Hippocampal formation (tissue), 2 donors: ENCODE measurements at regions not wholly inside any gene's neighbourhood (a gene's known extent, or its start where the extent isn't known, plus 50 kb on each side); places are given as distances from the start of the nearest gene placed in this dataset.

Experiments
- DNase-seq, 2 donors: peaks; one replicate each; lab custom pipeline; 2025; lab: John Stamatoyannopoulos, UW

GRCh38 chr12:60042835-60043234 is 447.0 kb downstream of the SLC16A7 start:
- DNase-seq: no peak

GRCh38 chr12:60043236-60043635 is 447.4 kb downstream of the SLC16A7 start:
- DNase-seq: no peak

DNA sequence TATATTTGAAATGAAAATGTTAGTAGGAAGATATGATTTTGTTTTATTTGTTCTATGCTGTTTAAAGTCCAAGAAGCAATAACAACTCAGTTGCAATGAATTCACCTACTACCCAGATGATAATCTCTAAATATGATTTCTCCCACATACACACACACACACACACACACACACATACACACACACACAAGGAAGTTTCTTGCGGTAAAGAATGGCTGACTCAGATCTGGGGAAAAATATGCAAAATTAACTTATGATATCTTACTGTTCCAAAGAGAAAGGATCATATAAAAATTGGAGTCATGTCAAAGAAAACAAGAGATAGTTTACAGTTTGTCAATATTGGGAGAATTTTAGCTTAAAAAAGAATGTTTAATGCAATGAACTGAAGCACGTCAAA is 456.7 kb downstream of the SLC16A7 start:
- DNase-seq: no peak

DNA sequence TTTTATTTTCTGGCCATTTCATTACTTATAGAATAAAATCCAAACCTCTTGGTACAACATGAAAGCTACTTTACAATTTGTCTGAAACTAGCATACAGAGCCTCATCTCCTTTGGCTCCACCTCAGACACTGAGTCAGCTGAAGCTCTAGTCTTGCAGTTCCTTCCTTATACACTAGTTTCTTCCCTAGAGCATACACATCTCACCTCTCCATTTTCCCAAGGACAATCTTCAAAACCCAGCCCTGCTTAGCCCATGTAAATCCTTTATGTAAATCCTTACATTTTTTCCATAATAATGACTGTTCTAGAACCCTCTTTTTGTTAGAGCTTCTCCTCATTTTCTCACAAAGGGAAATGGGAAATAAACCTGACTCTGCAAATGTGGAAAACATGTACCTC is 463.4 kb downstream of the SLC16A7 start:
- DNase-seq: no peak

GRCh38 chr12:60066655-60067054 is 470.8 kb downstream of the SLC16A7 start:
- no peak for DNase-seq

DNA sequence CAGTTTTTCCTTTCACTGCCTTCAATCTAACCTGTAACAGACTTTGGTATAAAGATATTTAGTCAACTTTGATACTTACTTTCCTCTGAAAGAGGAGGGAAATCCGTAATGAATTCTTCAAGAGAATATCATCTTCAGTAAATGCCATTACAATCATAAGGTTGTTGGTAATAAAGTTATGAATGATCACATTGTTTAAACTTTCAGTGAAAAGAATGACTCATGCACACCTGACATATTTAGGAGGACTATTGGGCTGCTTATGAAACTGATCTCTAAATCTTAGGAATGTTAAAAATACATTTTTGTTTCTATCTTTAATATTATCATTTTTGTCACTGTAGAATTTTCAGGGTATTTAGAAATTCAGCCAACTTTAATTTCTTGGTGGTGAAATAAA is 474.7 kb downstream of the SLC16A7 start:
- no peak for DNase-seq

- DNase-seq: no peak
Observed at GRCh38 chr12:60071759-60072191, 475.9 kb downstream of the SLC16A7 start.

DNA sequence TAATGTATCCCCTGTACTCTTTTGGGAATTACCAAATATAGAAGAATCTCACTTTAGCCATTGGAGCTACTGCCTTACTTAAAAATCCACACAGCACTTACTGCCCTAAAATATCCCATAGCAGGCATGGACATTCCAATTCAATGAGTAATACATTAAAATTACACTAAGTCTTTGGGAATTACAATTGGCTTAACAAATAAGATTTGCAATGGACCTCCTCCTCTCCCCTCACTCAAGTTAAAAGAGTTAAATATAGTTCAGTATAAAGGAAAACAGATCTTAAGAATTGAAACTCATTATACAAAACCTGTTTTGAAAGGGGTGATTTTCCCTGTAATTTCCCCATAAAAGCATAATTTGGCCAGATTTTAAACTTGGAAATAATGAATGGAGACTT is 477.1 kb downstream of the SLC16A7 start:
- no peak for DNase-seq

GRCh38 chr12:60075091-60075490 is 479.3 kb downstream of the SLC16A7 start:
- no peak for DNase-seq

DNA sequence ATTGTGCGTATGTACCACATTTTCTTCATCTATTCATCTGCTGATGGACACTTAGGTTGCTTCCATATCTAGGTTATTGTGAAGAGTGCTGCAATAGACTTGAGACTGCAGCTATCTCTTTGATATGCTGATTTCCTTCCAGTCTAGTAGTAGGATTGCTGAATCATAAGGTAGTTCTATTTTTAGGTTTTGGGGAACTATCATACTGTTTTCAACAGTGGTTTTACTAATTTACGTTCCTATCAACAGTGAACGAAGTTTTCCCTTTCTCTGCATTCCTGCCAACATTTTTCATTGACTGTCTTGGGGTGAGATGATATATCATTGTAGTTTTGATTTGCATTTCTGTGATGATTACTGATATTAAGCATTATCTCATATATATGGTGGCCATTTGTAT is 482.2 kb downstream of the SLC16A7 start:
- DNase-seq: no peak

GRCh38 chr12:60093428-60093827 is 497.6 kb downstream of the SLC16A7 start:
- no peak for DNase-seq

GRCh38 chr12:60094436-60094835 is 498.6 kb downstream of the SLC16A7 start:
- DNase-seq: no peak

- DNase-seq: no peak
Observed at GRCh38 chr12:60096727-60097126, 500.9 kb downstream of the SLC16A7 start.

GRCh38 chr12:60100160-60100559 is 504.3 kb downstream of the SLC16A7 start:
- DNase-seq: no peak

DNA sequence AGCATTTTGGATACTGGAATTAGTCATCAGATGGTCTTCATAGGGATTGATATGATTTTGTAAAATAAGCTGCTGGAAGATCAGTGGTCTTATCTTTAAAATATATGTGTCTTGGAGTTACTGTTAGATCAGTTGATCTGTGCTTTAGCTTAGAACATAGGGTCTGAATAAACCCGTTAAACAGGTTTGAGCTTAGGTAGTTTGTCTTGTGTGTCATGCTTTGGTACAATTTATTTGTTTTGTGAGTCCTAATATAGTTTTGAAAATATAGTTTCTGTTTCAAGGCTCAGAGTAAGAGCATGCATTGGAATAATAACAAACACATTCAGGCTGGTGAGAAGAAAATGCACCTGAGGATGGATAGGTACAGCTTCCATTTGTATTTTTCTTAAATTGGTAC is 505.0 kb downstream of the SLC16A7 start:
- DNase-seq: no peak

- DNase-seq: no peak
Observed at GRCh38 chr12:60101715-60102114, 505.9 kb downstream of the SLC16A7 start.

GRCh38 chr12:60106214-60106613 is 510.4 kb downstream of the SLC16A7 start:
- no peak for DNase-seq

- no peak for DNase-seq
Observed at GRCh38 chr12:60107992-60108391, 512.2 kb downstream of the SLC16A7 start.

- no peak for DNase-seq
Observed at GRCh38 chr12:60112063-60112462, 516.2 kb downstream of the SLC16A7 start.

- DNase-seq: no peak
Observed at GRCh38 chr12:60112763-60113162, 516.9 kb downstream of the SLC16A7 start.

DNA sequence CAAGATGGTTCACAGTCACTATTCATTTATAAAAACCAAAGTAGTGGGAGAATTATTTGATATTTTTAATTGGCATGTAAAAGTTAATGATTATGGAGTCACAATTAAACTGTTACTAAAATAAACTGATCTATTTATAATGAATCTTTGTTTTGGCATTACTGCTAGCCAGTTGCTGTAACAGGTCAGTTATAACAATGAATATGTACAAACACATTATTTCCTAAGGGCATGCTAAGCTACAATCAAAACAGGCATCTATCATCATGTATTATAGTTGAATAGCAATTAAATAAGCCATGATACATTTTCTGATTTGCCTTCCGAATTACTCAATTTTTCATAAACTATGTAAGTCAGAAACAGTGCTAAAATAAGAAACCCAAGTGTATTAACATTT is 518.3 kb downstream of the SLC16A7 start:
- no peak for DNase-seq

DNA sequence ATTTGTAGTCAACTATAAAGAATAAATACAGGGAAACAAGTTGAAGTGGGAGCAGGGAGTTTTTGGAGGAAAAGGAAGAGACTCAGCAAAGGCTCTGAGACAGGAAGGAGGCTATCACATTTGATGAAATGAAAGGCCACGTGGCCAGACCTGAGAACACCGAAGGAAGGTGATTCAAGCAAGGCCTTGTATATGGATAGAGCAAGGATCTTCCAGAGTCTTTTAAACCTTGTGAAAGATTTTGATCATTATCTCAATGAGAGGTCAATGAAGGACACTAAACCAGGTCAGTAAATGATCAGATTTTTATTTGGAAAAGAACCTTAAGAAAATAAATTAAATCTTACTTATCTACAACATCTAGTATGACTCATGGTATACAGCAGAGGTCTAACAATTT is 523.5 kb downstream of the SLC16A7 start:
- DNase-seq: no peak

- no peak for DNase-seq
Observed at GRCh38 chr12:60120199-60120598, 524.4 kb downstream of the SLC16A7 start.

GRCh38 chr12:60123557-60123956 is 527.7 kb downstream of the SLC16A7 start:
- no peak for DNase-seq

- no peak for DNase-seq
Observed at GRCh38 chr12:60137513-60137912, 541.7 kb downstream of the SLC16A7 start.
